H1 (cell line): ENCODE measurements at regions not wholly inside any gene's neighbourhood (a gene's known extent, or its start where the extent isn't known, plus 50 kb on each side); places are given as distances from the start of the nearest gene placed in this dataset.

Experiments
- CTCF ChIA-PET: fragments of 300-600 bp; sonication (Branson Sonifier 250); formaldehyde crosslinking; loops from one replicate; lab custom pipeline; 2021; ENCODE audit not compliant: partially characterized antibody; lab: Charles Lee
- POLR2A ChIA-PET: fragments of 300-600 bp; sonication (Branson Sonifier 250); formaldehyde crosslinking; loops from one replicate; lab custom pipeline; 2021; ENCODE audit warnings: inconsistent platforms; ENCODE audit not compliant: partially characterized antibody; lab: Charles Lee
- DNase-seq, 2 experiments: peaks; one replicate each; pipeline versions ENCODE4 v3.0.0 to v3.0.0-alpha.2; 2010 to 2022; ENCODE audit warnings: low spot score in 2 of 2, low read depth in 1 of 2, mixed read lengths in 1 of 2
- FAIRE-seq: peaks from 2 replicates; lab custom pipeline; 2011; peaks lifted over from hg19 to GRCh38; lab: Jason Lieb, UNC
- H2AFZ ChIP-seq: 2 replicates; pipeline ENCODE4 v1.8.1; 2012; ENCODE audit warnings: low read length, inconsistent platforms
- H2AK5ac ChIP-seq: 2 replicates; pipeline ENCODE4 v1.6.1; 2013; ENCODE audit warnings: low read depth, low read length
- H2BK120ac ChIP-seq: replicated peaks from 2 replicates; pipeline ENCODE3; 2013; ENCODE audit warnings: low read depth, low read length, inconsistent platforms
- H2BK12ac ChIP-seq: 2 replicates; pipeline ENCODE4 v1.6.1; 2013; ENCODE audit warnings: low read depth, low read length
- H2BK15ac ChIP-seq: 2 replicates; pipeline ENCODE4 v1.6.1; 2013; ENCODE audit warnings: low read length
- H2BK20ac ChIP-seq: 2 replicates; pipeline ENCODE4 v1.6.1; 2013; ENCODE audit warnings: low read length
- H2BK5ac ChIP-seq: 2 replicates; pipeline ENCODE4 v1.6.1; 2013; ENCODE audit warnings: low read depth, low read length
- H3K14ac ChIP-seq: 2 replicates; pipeline ENCODE4 v1.6.1; 2013; ENCODE audit warnings: inconsistent platforms; ENCODE audit not compliant: insufficient read length
- H3K18ac ChIP-seq: 2 replicates; pipeline ENCODE4 v1.6.1; 2013; ENCODE audit warnings: low read length; ENCODE audit errors: extremely low read depth
- H3K23ac ChIP-seq: 2 replicates; pipeline ENCODE4 v1.6.1; 2013; ENCODE audit warnings: inconsistent platforms; ENCODE audit not compliant: insufficient read length
- H3K23me2 ChIP-seq: 2 replicates; pipeline ENCODE4 v1.6.1; 2013; ENCODE audit warnings: low read depth, low read length
- H3K27ac ChIP-seq: 2 replicates; pipeline ENCODE4 v1.6.1; 2011; ENCODE audit warnings: low read depth, low read length, inconsistent platforms
- H3K27me3 ChIP-seq, 4 experiments: replicated peaks in 1 of 4; 1 replicate in 1 of 4; 2 replicates in 3 of 4; pipeline versions ENCODE4 v1.6.1 to v1.8.1; 2011 to 2013; ENCODE audit warnings: low read length in 3 of 4, mild to moderate bottlenecking in 3 of 4, inconsistent platforms in 2 of 4, mixed read lengths in 2 of 4, moderate library complexity in 1 of 4; ENCODE audit not compliant: control insufficient read depth in 3 of 4, insufficient read depth in 3 of 4; ENCODE audit errors: extremely low read depth in 1 of 4
- H3K36me3 ChIP-seq, 4 experiments: 2 replicates each; pipeline versions ENCODE4 v1.6.1 to v1.8.1; 2011 to 2013; ENCODE audit warnings: mild to moderate bottlenecking in 4 of 4, low read length in 3 of 4, moderate library complexity in 2 of 4, control low read depth in 1 of 4, inconsistent platforms in 1 of 4; ENCODE audit not compliant: insufficient read depth in 4 of 4, control insufficient read depth in 2 of 4
- H3K4ac ChIP-seq: replicated peaks from 2 replicates; pipeline ENCODE3; 2013; ENCODE audit warnings: low read length, low read depth, mixed read lengths, inconsistent platforms; ENCODE audit not compliant: insufficient read length
- H3K4me1 ChIP-seq, 4 experiments: replicated peaks in 1 of 4; 1 replicate in 1 of 4; 2 replicates in 3 of 4; pipeline versions ENCODE4 v1.6.1 to v1.8.1; 2011 to 2013; ENCODE audit warnings: low read length in 3 of 4, inconsistent platforms in 2 of 4, mixed read lengths in 1 of 4; ENCODE audit not compliant: insufficient read depth in 4 of 4, control insufficient read depth in 3 of 4
- H3K4me2 ChIP-seq, 2 experiments: 2 replicates each; pipeline versions ENCODE4 v1.6.1 to v1.8.1; 2011 to 2013; ENCODE audit warnings: low read depth in 2 of 2, low read length in 2 of 2, control low read depth in 1 of 2, inconsistent platforms in 1 of 2, mild to moderate bottlenecking in 1 of 2; ENCODE audit not compliant: insufficient read depth in 1 of 2
- H3K4me3 ChIP-seq, 4 experiments: fragments of 200-600, 300-600 bp in 1 of 4; sonication (generic), shearing (Covaris generic), sonication (Bioruptor Twin) in 1 of 4; 2 replicates each; pipeline versions ENCODE4 v1.5.1 to v1.8.1; 2011 to 2016; ENCODE audit warnings: low read length in 4 of 4, low read depth in 3 of 4, control low read depth in 2 of 4, inconsistent platforms in 2 of 4, mild to moderate bottlenecking in 2 of 4, mixed read lengths in 1 of 4, moderate library complexity in 1 of 4; ENCODE audit not compliant: insufficient read depth in 2 of 4; ENCODE audit errors: extremely low read depth in 1 of 4
- H3K56ac ChIP-seq: replicated peaks from 2 replicates; pipeline ENCODE3; 2013; ENCODE audit warnings: low read depth, mild to moderate bottlenecking, mixed read lengths, low read length, inconsistent platforms; ENCODE audit not compliant: insufficient read length
- H3K79me1 ChIP-seq: 2 replicates; pipeline ENCODE4 v1.6.1; 2013; ENCODE audit warnings: low read depth, low read length, control low read depth
- H3K79me2 ChIP-seq, 2 experiments: 2 replicates each; pipeline versions ENCODE4 v1.6.1 to v1.8.1; 2012 to 2013; ENCODE audit warnings: low read length in 2 of 2, mild to moderate bottlenecking in 2 of 2, inconsistent platforms in 1 of 2; ENCODE audit not compliant: insufficient read depth in 2 of 2, control insufficient read depth in 1 of 2
- H3K9ac ChIP-seq, 4 experiments: replicated peaks in 1 of 4; 1 replicate in 1 of 4; 2 replicates in 3 of 4; pipeline versions ENCODE4 v1.6.1 to v1.8.1; 2011 to 2013; ENCODE audit warnings: low read depth in 3 of 4, low read length in 3 of 4, control low read depth in 2 of 4, mild to moderate bottlenecking in 2 of 4, moderate library complexity in 2 of 4, inconsistent platforms in 1 of 4; ENCODE audit errors: extremely low read depth in 1 of 4
- H3K9me3 ChIP-seq, 2 experiments: 2 replicates each; pipeline versions ENCODE4 v1.6.1 to v1.8.1; 2012 to 2013; ENCODE audit warnings: mild to moderate bottlenecking in 2 of 2, moderate library complexity in 2 of 2, control low read depth in 1 of 2, inconsistent platforms in 1 of 2, low read depth in 1 of 2, low read length in 1 of 2, mixed read lengths in 1 of 2; ENCODE audit not compliant: insufficient read depth in 2 of 2
- H4K20me1 ChIP-seq, 2 experiments: replicated peaks in 1 of 2; 2 replicates each; pipeline versions ENCODE3 to v1.8.1; 2011 to 2013; ENCODE audit warnings: inconsistent platforms in 2 of 2, low read length in 2 of 2, mild to moderate bottlenecking in 1 of 2; ENCODE audit not compliant: insufficient read depth in 2 of 2, control insufficient read depth in 1 of 2
- H4K5ac ChIP-seq: 2 replicates; pipeline ENCODE4 v1.6.1; 2013; ENCODE audit warnings: low read length, low read depth, mixed read lengths, inconsistent platforms; ENCODE audit not compliant: insufficient read length
- H4K8ac ChIP-seq: 2 replicates; pipeline ENCODE4 v1.8.0; 2013; ENCODE audit warnings: mild to moderate bottlenecking, moderate library complexity, low read length, inconsistent platforms; ENCODE audit not compliant: insufficient read depth; ENCODE audit errors: extremely low read depth
- H4K91ac ChIP-seq: replicated peaks from 2 replicates; pipeline ENCODE3; 2013; ENCODE audit warnings: low read length, mixed read lengths, inconsistent platforms; ENCODE audit not compliant: insufficient read length
- CBX8 ChIP-seq: fragments of 300-800, 300-1000 bp; sonication (generic); IDR thresholded peaks from 2 replicates; pipeline ENCODE4 v1.7.1; 2016; ENCODE audit warnings: low read depth, low read length, borderline replicate concordance
- CEBPB ChIP-seq: IDR thresholded peaks from 2 replicates; pipeline ENCODE4 v1.6.1; 2012; ENCODE audit warnings: low read depth, low read length
- CREB1 ChIP-seq: IDR thresholded peaks from 2 replicates; pipeline ENCODE4 v1.6.1; 2012; ENCODE audit warnings: inconsistent platforms
- CTBP2 ChIP-seq: IDR thresholded peaks from 2 replicates; pipeline ENCODE4 v1.7.0; 2011; ENCODE audit warnings: borderline replicate concordance, mild to moderate bottlenecking, moderate library complexity, mixed read lengths, low read length; ENCODE audit not compliant: insufficient read depth, insufficient read length
- CTCF ChIP-seq, 3 experiments: IDR thresholded peaks; 1 replicate in 2 of 3; 2 replicates in 1 of 3; pipeline versions ENCODE4 v1.5.1 to v1.6.1; 2011; ENCODE audit warnings: low read length in 3 of 3, mild to moderate bottlenecking in 3 of 3, inconsistent platforms in 2 of 3, low read depth in 1 of 3, moderate library complexity in 1 of 3; ENCODE audit not compliant: insufficient read depth in 1 of 3; ENCODE audit errors: control extremely low read depth in 1 of 3
- GTF2F1 ChIP-seq: IDR thresholded peaks from 2 replicates; pipeline ENCODE4 v1.6.1; 2012; ENCODE audit warnings: low read depth, low read length, improper control_type of control experiment, borderline replicate concordance
- MAFK ChIP-seq: IDR thresholded peaks from 2 replicates; pipeline ENCODE4 v1.6.1; 2012; ENCODE audit warnings: low read depth, mild to moderate bottlenecking, improper control_type of control experiment, low read length
- POU5F1 ChIP-seq: IDR thresholded peaks from 2 replicates; pipeline ENCODE4 v1.6.1; 2011; ENCODE audit warnings: low read depth, mild to moderate bottlenecking, low read length, moderate library complexity
- RAD21 ChIP-seq, 2 experiments: IDR thresholded peaks in 1 of 2; conservative IDR thresholded peaks in 1 of 2; 2 replicates each; pipeline ENCODE4 v1.6.1; 2011; ENCODE audit warnings: low read depth in 2 of 2, low read length in 2 of 2, improper control_type of control experiment in 1 of 2, inconsistent platforms in 1 of 2, mild to moderate bottlenecking in 1 of 2, moderate library complexity in 1 of 2
- RNF2 ChIP-seq: fragments of 200-900, 300-1000 bp; sonication (generic); IDR thresholded peaks from 2 replicates; pipeline ENCODE4 v1.7.1; 2016; ENCODE audit warnings: borderline replicate concordance, low read depth, mild to moderate bottlenecking, antibody characterized with exemption, low read length; ENCODE audit not compliant: poor library complexity, severe bottlenecking; ENCODE audit errors: missing control alignments
- RXRA ChIP-seq: IDR thresholded peaks from 2 replicates; pipeline ENCODE4 v1.6.1; 2011; ENCODE audit warnings: low read depth, mild to moderate bottlenecking, low read length, moderate library complexity; ENCODE audit not compliant: insufficient read depth
- TAF1 ChIP-seq: IDR thresholded peaks from 2 replicates; pipeline ENCODE4 v1.6.1; 2011; ENCODE audit warnings: mild to moderate bottlenecking, low read depth, low read length
- WGBS, 2 experiments: shearing (Covaris generic) in 1 of 2; methylation state at CpG; one replicate each; pipeline versions ENCODE4 v1.1.6 to v1.1.7; 2013 to 2015; ENCODE audit warnings: low lambda C conversion rate in 2 of 2, mixed read lengths in 2 of 2, inconsistent platforms in 1 of 2, low coverage in 1 of 2, missing lambda C conversion rate in 1 of 2; ENCODE audit not compliant: insufficient replicate concordance in 2 of 2, insufficient coverage in 1 of 2, insufficient read length in 1 of 2; ENCODE audit errors: extremely low coverage in 1 of 2, missing lambda C conversion rate in 1 of 2; 5-methylcytosine and 5-hydroxymethylcytosine counted together

- H3K79me1 ChIP-seq, result no peaks in the 10 kb centered on the region
- 85% methylated on average over 4 of the region's 4 CpGs; no CpG with 5 or more reads in 1 of the 2 experiments for WGBS, 2 experiments
- no peaks in the 10 kb centered on the region for H3K23me2 ChIP-seq
- no peak overlapping the region for H3K27ac ChIP-seq
- FAIRE-seq (no peak), DNase-seq (no peak)
- H2AFZ ChIP-seq, result no peak overlapping the region
- H4K8ac ChIP-seq, result no peak overlapping the region
- no peaks in the 10 kb centered on the region for H3K4me1 ChIP-seq
- H3K36me3 ChIP-seq, result no peaks in the 10 kb centered on the region
- H2BK5ac ChIP-seq, result no peak overlapping the region
- no peak overlapping the region for H3K4me2 ChIP-seq
- H3K14ac ChIP-seq, result no peak overlapping the region
- H4K5ac ChIP-seq, result no peak overlapping the region
- ChIA-PET CTCF (interaction anchor here (1.0 to 2.1 kb wide), 2 partner anchors 41 to 78 kb away, joined by 3 to 11 read pairs; no protein-coding TSS in a partner anchor), POLR2A (no interaction called here)
- no peaks in the 10 kb centered on the region for H3K27me3 ChIP-seq
- no peak overlapping the region for H3K23ac ChIP-seq
- no peak overlapping the region for H3K4me3 ChIP-seq
- no peak overlapping the region for H2BK12ac ChIP-seq
- H4K20me1 ChIP-seq, result no peaks in the 10 kb centered on the region
- H3K9ac ChIP-seq, result no peak overlapping the region
- H2BK15ac ChIP-seq, result no peak overlapping the region
- no peaks in the 10 kb centered on the region for H3K79me2 ChIP-seq
- H2BK120ac ChIP-seq, result no peak overlapping the region
- H2BK20ac ChIP-seq, result no peak overlapping the region
- no peak overlapping the region for H2AK5ac ChIP-seq
- H4K91ac ChIP-seq, result no peak overlapping the region
- no peak overlapping the region for H3K56ac ChIP-seq
- no peak overlapping the region for H3K18ac ChIP-seq
- no peak overlapping the region for H3K4ac ChIP-seq
- no peaks in the 10 kb centered on the region for H3K9me3 ChIP-seq
- TF ChIP-seq MAFK, result no peak
- TF ChIP-seq RXRA, result no peak
- no peak for TF ChIP-seq RNF2
- no peak for TF ChIP-seq RAD21 (IDR thresholded peaks at IDR 0.05 in 1 of 2, conservative IDR thresholded peaks at IDR 0.05 in 1 of 2; ENCODE audit: low read depth in 2 of 2, low read length in 2 of 2)
- no peak for TF ChIP-seq CEBPB
- TF ChIP-seq TAF1, result no peak
- TF ChIP-seq CTBP2, result no peak
- TF ChIP-seq CREB1, result no peak
- no peak for TF ChIP-seq CTCF (IDR thresholded peaks at IDR 0.05; ENCODE audit: control extremely low read depth in 1 of 3, insufficient read depth in 1 of 3, low read depth in 1 of 3, low read length in 3 of 3)
- no peak for TF ChIP-seq CBX8
- no peak for TF ChIP-seq GTF2F1
- no peak for TF ChIP-seq POU5F1
Measured at GRCh38 chr22:20646415-20646814, 127.5 kb upstream of the SERPIND1 start.
